ENCODE measurements at regions not wholly inside any gene's neighbourhood (a gene's known extent, or its start where the extent isn't known, plus 50 kb on each side); places are given as distances from the start of the nearest gene placed in this dataset.

DNA sequence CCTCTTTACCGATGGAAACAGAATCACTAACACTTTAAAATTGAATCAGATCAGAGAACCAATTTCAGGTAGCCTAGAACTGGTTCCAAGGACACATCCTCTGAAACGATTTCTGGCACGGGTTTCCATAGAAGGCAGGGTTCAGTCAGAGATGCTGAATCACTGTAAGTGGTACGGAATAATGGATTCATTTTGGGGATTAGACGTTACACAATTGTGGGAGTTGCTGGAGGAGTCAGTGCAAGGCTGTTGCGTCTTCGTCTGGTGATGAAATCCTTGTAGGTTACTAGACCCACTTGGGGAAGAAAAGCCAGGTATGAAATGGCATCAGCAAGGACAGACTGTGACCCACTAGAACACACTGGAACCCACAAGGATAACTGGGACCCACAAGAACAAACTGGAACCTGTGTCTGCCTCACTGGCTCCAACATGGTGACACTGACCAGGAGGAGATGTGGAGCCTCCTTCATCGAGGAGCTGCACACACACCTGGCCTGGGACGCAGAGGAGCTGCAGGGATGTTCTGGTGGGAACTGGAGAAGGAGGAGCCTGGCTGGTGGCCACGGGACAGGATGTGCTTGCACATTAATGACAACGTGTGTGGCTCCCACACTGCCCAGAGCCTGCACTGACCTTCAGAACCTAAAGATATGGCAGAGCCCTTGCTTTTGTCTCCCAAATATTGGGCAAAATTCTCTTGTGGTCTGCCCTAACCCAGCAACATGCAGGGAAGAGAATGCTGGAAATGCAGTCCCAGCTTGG is 105.1 kb downstream of the TRAPPC11 start:
- no peak for DNase-seq (ENCODE audit: low spot score)

DNA sequence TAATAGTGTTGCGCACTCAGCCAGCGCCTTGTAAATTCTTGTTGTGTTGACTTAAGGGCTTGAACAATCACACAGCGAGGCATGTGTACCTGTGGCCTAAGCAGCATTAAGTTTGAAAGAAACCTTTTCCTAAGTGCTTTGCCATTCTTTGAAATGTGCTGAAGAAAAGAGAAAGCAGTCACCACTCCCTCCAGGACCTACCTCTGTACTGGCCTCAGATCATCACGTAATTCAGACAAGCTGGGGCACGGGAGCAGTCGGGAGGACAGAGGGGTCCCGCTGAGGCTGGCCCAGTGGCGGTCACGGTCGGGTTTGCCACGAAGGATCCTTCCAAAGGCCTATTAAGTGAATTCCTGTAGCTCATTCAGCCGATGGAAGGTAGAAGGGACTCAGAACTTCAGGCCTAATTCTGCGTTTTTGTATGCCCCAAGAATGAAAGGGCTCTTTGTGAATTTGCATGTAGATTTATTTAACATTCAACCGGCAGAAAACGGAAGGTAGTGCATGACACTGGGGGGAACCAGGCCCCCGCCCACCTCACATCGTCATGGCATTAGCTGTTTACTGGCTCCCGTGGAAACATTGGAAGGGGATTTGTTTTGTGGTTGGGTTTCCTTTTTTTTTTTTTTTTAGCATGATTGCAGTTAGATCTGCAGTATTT is 106.3 kb downstream of the TRAPPC11 start:
- DNase-seq (ENCODE audit: low spot score): peak; percentile 55

DNA sequence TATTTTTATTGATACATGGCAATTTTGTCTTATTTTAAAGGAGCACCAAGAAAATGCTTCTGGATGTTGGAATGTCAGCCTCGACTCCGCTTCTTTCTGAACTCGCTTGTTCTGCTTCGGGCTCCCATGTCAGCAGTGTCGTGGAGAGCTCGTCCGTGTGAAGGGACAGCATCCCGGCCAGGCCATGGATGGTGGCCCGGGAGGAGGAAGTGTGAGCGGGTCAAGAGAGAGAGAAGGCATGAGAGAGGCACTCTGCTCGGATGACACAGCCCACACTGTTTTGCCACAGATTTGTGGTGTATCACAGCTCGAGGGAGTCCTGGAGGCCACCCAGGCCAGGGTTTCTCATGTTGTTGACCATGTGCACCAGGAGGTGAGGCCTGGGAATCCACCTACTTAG is 107.0 kb downstream of the TRAPPC11 start:
- DNase-seq (ENCODE audit: low spot score): no peak

DNA sequence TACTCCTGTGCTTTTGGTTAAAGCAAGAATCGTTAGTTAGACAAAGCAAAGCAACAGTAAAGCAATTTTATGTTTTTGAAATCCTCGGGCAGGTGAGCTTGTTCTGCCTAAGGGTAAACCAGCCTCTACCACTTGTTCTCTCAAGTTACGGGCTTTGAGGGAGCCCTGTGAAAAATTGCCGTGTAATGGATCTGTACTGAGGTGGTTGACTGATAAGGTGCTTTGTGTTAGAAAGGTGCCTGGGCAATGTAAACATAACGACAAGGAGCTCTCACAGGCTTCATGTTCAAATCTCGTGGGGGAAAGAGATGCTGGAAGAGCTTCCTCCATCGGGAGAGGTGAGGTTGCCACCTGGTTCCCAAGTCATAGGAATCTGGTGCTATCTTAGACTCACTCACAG is 111.8 kb downstream of the TRAPPC11 start:
- DNase-seq (ENCODE audit: low spot score): no peak

DNA sequence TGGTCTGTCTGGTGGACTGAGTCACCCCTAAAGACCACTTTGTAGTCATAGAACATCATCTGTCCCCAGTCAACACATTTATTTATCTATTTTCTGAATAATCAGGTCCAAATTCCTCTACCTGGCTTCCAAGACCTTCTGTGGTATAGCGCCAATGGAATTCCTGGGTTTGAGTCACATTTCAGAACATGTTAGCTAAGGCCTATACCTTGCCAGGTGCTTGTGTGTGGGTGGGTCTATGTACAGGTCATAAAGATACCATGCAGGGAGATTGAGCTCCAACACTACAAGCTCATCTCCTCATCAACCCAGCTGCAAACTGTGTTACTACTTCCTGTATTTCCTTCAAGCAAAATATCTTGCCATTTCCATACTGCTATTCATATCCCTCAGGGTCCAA is 113.3 kb downstream of the TRAPPC11 start:
- no peak for DNase-seq (ENCODE audit: low spot score)

DNA sequence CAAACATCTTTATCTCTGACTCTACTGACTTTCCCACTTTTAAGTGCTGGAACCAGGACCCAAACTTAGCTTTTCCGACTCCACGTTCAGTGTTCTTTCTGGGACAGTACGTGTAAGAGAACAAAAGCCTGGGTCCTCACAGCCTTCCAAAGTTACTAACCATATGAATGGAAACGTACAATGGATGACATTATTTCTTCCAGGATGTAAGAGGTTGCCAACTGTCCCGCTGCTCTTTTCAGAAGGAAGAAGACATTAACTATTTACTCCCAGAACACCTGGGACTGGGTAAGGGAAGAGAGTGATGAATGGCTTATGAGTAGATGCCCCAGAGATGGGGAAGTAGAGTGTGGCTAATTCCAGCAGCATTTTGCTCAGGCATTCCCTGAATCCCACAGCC is 114.7 kb downstream of the TRAPPC11 start:
- peak; percentile 38 for DNase-seq (ENCODE audit: low spot score)

DNA sequence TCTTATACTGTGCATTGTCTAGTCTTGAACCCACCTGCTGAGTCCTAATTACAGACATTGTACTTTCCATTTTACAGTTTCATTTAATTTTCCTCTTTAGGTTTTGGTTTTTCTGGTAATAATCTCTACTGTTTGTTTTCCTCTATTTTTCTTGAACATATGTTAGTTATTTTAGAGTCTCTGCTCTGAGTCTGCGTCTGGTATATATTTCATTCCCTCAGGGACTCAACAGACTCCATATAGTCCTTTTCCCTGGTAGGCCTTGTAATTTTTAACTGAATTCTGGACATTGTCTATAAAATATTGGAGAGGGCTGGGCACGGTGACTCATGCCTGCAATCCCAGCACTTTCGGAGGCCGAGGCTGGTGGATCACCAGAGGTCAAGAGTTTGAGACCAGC is 121.8 kb upstream of the STOX2 start:
- no peak for DNase-seq (ENCODE audit: low spot score)

DNA sequence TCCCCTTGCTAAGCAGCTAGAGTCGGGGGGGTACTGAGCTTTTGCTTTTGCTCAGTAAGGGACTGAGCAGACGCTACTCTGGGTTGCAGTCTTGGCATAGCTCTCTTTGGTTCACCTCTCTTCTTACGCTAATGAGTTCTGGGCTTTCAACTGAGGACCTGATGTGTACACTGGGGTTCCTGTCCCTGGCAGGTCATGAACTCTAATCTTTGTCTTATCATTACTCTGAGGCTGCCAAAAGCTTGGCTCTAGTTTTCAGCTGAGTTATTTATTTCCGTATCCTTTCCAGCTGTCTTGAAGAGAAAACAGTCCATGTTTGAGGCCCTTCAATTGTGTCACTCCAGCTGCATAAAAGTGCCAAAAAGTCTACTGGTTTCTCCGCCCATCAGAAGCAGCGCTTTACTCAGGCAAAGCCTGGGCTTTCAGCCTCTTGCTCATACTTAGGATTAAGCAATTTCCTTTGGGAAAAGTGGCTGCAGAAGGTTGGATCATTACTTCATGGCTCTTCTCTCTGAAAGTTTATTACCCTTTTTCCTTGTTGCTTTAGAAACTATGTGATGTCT is 121.0 kb upstream of the STOX2 start:
- peak; percentile 41 for DNase-seq (ENCODE audit: low spot score)

DNA sequence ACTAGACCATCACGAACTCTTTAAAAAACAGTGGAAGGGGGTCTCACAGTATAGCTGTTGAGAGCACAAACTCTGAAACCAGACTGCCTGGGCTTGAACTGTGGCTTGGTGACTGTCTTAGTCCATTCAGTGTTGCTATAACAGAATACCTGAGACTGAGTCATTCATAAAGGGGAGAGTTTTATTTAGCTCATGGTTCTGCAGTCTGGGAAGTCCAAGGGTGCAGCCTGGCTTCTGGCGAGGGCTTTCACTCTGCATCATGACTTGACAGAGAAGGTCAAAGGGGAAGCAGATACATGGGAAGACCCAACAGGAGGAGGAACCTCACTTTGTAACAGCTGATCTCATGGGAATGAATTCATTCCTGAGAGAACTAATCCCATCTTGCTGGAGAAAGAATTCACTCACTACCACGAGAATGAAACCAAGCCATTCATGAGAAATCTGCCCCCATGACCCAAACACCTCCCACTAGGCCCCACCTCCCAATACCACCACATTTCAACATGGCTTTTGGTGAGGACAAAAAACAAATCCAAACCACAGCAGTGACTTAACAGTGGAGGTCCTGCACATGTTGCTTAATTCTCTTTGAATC is 116.7 kb upstream of the STOX2 start:
- DNase-seq (ENCODE audit: low spot score): no peak

DNA sequence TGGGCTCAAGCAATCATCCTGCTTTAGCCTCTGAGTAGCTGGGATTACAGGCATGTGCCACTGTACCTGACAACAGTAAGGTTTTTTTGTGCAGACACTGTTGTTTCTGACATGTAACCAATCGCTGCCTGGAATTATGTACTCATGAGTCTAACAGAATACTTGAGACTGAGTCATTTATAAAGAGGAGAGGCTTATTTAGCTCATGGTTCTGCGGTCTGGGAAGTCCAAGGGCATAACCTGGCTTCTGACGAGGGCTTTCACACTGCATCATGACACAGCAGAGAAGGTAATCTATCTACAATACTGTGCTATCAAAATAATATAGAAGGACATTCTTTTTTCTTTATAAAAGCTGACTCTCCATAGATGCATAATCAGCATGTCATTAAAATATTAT is 115.5 kb upstream of the STOX2 start:
- DNase-seq (ENCODE audit: low spot score): no peak

DNA sequence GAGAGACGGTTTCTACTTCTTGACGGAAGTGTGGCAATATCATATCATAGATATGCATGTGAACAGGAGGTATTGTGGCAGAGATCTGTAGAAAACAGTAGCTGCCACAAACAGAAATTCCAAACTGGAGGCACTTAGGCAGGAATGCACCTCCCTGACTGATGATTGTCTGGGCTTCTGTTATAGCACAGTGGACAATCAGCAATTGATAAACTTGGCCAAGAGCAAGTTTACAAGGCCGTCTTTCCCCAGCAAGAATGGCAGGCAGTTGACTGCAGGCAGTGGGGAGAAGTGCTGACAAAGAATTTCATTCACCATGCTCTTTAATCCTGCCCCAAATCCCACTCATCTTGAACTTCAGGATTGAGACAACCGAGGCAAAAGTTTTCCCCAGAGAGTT is 114.4 kb upstream of the STOX2 start:
- DNase-seq (ENCODE audit: low spot score): no peak

DNA sequence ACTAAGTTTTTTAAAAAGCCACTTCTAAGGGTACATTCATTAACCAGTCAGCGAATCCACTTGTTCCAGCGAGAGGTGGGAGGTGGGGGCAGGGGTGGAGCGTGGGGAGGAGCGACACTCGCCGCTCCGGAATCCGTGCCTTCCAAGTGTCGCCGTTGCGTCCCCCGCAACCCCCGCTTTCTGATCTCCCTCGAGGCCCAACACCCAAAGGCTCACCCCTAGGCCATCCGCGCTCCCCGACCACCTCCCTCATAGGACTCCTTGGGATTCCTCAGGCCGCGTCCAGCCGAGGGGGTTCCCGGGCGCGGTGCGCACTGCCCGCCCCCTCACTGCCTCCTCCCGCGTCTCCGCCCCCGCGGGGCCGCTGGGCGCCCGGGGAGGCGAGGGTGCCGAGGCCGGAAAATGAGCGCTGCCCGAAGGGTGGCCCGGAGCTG is 108.1 kb upstream of the STOX2 start:
- DNase-seq (ENCODE audit: low spot score): peak; percentile 58

DNA sequence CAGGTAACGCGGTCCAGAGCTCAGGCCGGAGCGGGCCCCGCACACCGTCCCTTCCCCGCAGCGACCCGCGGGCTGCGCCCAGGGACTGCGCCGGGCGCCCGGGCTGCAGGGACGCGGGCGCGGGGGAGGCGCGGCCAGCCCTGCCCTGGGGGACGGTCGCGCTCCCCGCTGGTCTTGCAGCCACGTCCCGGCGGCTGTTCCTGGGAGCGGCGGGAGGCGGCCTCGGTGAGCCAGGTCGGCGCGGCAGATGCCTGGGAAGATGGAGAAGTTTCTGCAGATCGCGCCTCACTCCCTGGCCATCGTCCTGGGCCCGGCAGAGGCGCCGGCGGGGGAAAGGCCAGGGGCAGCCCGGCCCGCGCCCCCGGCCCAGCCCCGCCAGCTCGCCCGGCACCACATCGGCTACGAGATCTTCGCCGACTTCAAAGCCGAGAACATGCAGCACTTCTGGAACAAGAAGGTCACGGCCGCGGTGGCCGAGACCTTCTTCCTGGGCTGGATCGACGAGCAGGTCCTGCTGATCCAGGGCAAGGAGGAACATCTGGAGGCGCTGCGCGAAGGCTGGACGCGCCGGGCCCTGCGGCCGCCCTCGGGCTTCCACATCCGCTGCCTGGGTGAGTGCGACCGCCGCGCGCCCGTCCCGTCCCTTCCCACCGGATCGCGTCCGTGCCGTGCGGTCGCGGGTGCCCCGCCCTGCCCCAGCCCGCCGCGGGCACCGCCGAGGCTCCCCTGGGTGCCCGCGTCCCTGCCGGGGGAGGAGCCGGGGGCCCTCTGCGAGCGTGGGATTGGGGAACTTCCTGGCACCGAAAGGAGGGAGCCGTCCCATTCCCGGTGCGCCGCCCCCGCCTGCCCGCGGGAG is 107.4 kb upstream of the STOX2 start:
- peak; percentile 67 for DNase-seq (ENCODE audit: low spot score)

DNA sequence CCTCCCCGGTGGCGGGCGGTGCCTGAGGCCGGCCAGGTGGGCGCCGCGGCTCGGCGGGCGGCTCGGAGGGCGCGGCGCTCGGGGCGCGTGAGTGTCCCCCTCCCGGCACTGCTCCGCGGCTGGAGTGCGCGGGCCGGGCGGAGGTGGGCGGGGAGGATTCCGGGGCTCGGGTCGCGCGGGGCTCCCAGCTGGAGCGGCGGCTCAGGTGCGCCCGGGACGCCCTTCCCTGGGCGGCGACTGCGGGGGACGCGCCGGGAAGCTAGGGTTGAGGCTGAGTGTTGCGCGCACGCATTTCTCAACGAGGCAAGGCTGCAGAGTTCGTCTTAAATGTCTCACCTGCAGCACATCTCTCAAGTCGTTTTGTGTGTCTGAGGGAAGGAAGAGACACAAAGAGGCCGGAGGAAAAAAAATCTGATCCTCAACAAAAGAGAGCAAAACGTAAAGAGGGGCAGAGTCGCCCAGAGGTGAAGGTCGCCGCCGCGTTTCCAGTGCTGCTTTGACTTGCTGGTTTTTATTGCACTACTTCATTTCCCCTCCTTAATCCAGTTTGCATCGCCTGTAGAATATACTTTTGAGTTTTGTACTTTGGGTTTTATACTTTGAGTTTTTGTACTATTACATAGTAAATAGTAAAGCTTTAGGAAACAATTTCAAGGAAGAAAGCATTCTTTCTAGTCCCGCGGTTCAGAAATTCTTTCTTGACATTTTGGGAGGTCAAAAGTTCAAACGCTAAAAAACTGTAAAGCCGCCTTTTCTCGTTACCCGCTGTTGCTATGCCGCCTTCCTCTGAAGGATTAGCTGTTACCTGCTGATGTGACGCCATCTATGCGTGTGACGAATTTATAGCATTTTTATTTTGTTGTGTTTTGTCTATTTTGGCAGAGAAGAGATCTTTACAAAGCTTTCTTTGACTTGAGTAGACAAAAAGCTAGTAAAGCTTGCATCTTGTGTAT is 106.5 kb upstream of the STOX2 start:
- peak; percentile 49 for DNase-seq (ENCODE audit: low spot score)

DNA sequence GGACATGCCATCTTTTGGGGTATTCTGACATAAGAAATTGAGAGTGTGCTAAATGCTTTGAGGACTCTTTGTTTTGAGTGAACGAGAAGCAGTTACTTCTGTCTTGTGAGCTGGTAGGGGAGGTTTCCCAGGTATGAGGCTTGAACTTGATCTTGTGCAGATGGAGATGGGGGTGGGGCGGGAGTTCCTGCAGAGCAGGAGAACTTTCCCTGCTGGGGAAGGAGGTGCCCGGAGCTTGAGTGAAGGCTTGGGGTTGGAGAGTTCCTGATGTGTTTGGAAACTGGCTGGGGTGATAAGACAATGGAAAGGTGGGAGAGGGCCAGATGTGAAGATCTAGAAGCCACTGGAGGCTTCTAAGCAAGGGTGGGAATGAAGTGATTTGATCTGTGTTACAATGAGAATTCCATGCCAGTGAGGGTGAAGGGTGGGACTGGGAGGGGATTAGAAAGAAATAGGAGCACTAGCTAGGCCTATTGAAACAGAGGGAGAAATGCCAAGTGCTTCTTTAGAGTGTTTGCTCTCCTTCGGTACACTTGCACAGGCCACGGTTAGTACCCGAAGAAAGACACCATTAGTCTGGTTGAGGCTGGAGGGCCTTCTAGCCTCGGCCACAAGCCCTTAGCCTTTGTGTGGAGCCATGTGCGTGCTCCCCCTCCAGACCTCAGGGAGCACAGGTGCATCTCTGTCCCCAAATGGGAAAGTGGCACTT is 103.5 kb upstream of the STOX2 start:
- peak; percentile 51 for DNase-seq (ENCODE audit: low spot score)

DNA sequence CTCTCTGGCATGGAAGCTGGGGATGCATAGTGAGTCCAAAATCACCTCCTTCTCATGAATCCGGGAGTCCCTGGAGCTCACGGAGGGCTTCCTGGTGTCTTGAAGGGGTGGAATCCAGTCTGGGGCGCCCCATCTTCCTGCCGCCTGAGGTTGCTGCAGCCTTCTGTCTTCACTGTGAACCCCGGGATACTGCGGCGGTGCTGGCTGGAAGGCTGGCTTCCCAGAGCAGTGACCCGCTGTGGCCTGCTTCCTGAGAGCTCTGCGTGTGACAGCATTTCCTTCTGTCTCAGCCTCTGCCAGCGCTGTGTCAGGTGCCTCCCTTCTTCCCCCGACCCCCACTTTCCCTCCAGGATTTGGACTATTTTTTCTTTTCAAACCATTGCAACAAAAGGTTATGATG is 98.8 kb upstream of the STOX2 start:
- no peak for DNase-seq (ENCODE audit: low spot score)

DNA sequence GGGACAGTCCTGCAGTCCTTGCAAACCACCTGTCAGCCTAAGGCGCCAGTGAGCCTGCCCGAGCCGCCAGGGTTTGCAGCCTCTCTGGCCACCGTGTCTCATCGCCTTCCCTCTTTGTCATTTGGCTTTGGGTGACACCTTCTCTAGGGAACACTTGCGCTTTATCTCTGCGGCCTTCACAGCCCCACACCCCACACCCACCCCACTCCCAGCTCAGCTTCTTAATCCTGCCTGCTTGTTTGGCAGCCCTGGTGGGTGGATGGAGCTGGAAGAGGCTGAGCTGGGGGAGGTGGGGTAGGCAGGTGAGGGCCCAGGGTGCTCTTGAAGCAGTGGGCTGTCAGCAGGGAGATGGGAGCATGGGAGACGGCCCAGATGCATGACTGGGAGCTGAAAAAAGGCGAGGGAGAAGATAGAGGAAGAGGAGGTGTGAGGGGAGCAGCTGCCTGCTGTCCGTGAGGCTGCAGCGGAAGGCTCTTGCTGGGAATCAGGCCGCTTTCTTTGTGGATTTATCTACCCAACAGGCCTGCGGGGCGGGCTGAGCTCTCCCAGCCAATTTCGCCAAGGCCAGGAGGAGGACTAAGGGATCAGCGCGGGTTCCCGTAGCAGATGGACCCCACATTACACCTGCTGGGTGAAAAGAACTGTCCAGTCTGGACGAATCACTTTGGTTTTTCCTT is 97.5 kb upstream of the STOX2 start:
- DNase-seq (ENCODE audit: low spot score): no peak

DNA sequence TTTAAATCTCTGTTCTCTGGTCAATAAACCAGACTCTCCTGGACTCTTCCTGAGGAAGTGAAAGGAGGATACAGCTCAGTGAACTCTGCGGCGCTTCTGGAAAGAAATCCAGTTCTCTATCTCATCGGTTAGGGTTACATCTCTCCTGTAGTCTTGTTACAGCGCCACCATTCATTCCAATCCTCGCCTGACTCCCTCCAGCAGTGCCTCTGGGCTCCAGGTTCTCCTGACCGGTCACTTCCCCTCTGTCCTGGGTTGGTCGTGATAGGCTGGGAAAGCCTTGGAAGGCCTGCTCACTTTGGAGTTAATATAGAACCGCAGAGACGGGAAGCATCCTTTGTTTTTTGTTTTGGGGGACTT is 97.0 kb upstream of the STOX2 start:
- peak; percentile 30 for DNase-seq (ENCODE audit: low spot score)

DNA sequence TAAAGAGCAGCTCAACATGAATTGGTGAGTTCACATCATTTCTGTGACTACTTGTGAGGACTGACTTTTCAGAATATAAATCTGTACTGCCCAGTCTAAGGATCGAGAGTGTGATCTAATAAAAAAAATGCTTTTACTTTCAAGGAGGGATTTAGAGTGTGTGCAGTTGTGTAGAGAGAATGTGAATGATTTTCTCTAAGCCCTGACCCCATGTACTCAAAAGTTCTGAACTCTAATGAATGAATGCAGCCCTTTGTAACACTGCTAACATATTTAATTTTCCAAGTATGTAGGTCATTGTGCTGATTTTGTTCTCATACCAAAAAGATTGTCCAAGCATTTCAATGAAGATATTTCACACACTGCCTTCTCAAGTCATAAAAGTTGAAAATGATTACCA is 92.5 kb upstream of the STOX2 start:
- DNase-seq (ENCODE audit: low spot score): no peak

DNA sequence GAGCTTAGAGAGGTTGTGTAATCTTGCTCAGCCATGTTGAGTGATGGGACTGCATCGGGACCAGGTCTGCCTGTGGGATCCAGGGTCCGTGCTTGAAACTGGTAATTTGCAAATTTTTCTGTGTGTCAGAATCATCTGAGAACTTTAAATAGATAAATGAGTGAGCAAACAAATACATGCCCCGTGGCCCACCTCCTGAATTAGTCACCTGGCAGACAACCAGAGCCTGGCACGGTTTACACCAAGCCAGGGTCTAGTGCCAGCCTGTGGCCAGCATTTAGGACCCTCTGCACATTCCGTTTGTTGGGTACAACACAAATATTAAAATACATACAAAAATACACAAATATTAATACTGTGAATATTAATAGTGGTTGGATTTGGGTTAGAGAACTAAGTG is 90.6 kb upstream of the STOX2 start:
- DNase-seq (ENCODE audit: low spot score): no peak

Measured in iPS-NIHi11 (cell line).